ENCODE measurements at regions not wholly inside any gene's neighbourhood (a gene's known extent, or its start where the extent isn't known, plus 50 kb on each side); places are given as distances from the start of the nearest gene placed in this dataset.

GRCh38 chr9:95815961-95816360, 59.5 kb upstream of the ERCC6L2 start:
- TF ChIP-seq CTCF (IDR thresholded peaks at IDR 0.05 in 2 of 3, conservative IDR thresholded peaks at IDR 0.05 in 1 of 3; ENCODE audit: control insufficient read depth in 2 of 3, extremely low read depth in 1 of 3, insufficient read depth in 1 of 3, low read depth in 3 of 3, low read length in 3 of 3) (no peak), BCL11A (IDR thresholded peaks at IDR 0.05; ENCODE audit: low read depth, low read length) (no peak), GABPA (IDR thresholded peaks at IDR 0.05; ENCODE audit: low read depth) (no peak), POLR2A (IDR thresholded peaks at IDR 0.05; ENCODE audit: low read depth, low read length) (no peak), HDAC6 (IDR thresholded peaks at IDR 0.05; ENCODE audit: unreplicated experiment) (no peak), SREBF1 (IDR thresholded peaks at IDR 0.05; ENCODE audit: low read length) (no peak), IRF3 (IDR thresholded peaks at IDR 0.05) (no peak), RFX5 (IDR thresholded peaks at IDR 0.05; ENCODE audit: low read depth, low read length) (no peak), EP300 (IDR thresholded peaks at IDR 0.05; ENCODE audit: borderline replicate concordance in 1 of 2, control insufficient read depth in 1 of 2, low read depth in 2 of 2, low read length in 2 of 2) (no peak), MTA3 (IDR thresholded peaks at IDR 0.05; ENCODE audit: borderline replicate concordance, low read length) (no peak), SRF (IDR thresholded peaks at IDR 0.05; ENCODE audit: low read depth in 2 of 2, low read length in 2 of 2) (no peak), EED (IDR thresholded peaks at IDR 0.05; ENCODE audit: low read depth) (no peak)
